ENCODE measurements at regions not wholly inside any gene's neighbourhood (a gene's known extent, or its start where the extent isn't known, plus 50 kb on each side); places are given as distances from the start of the nearest gene placed in this dataset.
A peak's percentile ranks its signal among the peaks of the same experiment; 100 is the strongest.

DNA sequence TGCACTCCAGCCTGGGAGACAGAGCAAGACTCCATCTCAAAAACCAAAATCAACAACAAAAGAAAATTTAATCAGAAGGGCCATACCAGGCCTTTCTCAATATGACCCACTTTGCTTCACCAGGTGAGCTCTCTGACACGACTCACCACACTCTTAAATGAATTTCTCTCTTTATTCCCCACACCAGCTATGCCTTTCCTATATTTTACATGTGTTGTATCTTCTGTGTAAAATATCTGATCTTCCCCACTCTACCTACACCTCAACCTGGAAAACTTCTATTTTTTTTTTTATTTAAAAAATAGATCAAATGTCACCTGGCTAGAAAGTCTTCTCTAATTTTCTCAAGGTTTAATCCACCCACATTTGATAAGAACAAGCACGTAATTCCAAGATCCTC is 77.6 kb upstream of the SLC39A8 start:
- intact Hi-C loops (cut with micrococcal nuclease; ENCODE audit: unreplicated experiment) = no loop called here
- no peak overlapping the region for H3K27ac ChIP-seq

DNA sequence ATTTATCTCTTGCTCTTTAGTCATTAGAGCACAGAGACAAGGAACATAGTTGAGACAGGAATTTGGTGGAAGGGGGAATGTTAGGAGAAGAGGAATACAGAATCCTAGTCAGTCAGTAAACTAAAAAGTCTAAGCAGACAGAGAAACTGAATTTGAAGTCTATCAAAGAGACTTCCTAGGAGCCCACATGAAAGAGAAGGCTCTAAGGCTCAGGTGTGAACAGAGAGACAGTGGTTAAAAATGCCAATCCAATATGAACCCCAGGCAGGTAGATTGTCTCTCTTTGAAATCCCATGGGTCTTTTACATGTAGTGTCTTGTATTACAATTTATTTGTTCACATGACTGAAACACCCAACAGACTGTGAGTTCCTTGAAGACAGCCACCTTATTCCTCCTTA is 77.8 kb upstream of the NFKB1 start:
- BruUV-seq (replicated peaks) = no TSS peak
- H3K27me3 ChIP-seq (ENCODE audit: insufficient read depth, low read depth) = no peaks in the 10 kb centered on the region
- H3K27ac ChIP-seq = no peak overlapping the region
- H3K79me2 ChIP-seq (ENCODE audit: low read depth) = no peaks in the 10 kb centered on the region
- H3K4me3 ChIP-seq = no peak overlapping the region
- H3K9me3 ChIP-seq (ENCODE audit: insufficient read depth, low read depth) = no peaks in the 10 kb centered on the region
- H3K4me1 ChIP-seq (replicated peaks; ENCODE audit: insufficient read depth) = peaks cover under 1% of the 10 kb centered on the region
- no peak overlapping the region for H3K4me2 ChIP-seq
- no peak for DNase-seq
- intact Hi-C loops (cut with micrococcal nuclease; ENCODE audit: unreplicated experiment) = no loop called here
- CTCF ChIA-PET = no interaction called here
- no peaks in the 10 kb centered on the region for H3K9me2 ChIP-seq (ENCODE audit: insufficient read depth)
- TF ChIP-seq EZH2 (IDR thresholded peaks at IDR 0.05; ENCODE audit: low read depth) (no peak), CTCF (conservative IDR thresholded peaks at IDR 0.05) (no peak)
- no peak overlapping the region for H2AFZ ChIP-seq
- H3F3A ChIP-seq (ENCODE audit: insufficient read depth, low read depth) = no peaks in the 10 kb centered on the region; the same call in 1 of the 2 replicates
- H4K20me1 ChIP-seq (ENCODE audit: insufficient read depth) = no peaks in the 10 kb centered on the region
- no peaks in the 10 kb centered on the region for H3K36me3 ChIP-seq (ENCODE audit: low read depth)
- POLR2A ChIA-PET (ENCODE audit: unreplicated experiment) = no interaction called here

More for the DNA sequence above, 77.6 kb upstream of the SLC39A8 start:
- BruUV-seq (replicated peaks) = no TSS peak
- no peaks in the 10 kb centered on the region for H3K9me3 ChIP-seq (ENCODE audit: insufficient read depth, low read depth)
- H3K27me3 ChIP-seq (ENCODE audit: insufficient read depth, low read depth) = no peaks in the 10 kb centered on the region
- CTCF ChIA-PET = no interaction called here
- DNase-seq = no peak
- H4K20me1 ChIP-seq (ENCODE audit: insufficient read depth) = no peaks in the 10 kb centered on the region
- H3K36me3 ChIP-seq (ENCODE audit: low read depth) = no peaks in the 10 kb centered on the region
- H3K79me2 ChIP-seq (ENCODE audit: low read depth) = no peaks in the 10 kb centered on the region
- H3K4me2 ChIP-seq = no peak overlapping the region
- no peak overlapping the region for H2AFZ ChIP-seq
- TF ChIP-seq EZH2 (IDR thresholded peaks at IDR 0.05; ENCODE audit: low read depth) = no peak
- TF ChIP-seq CTCF (conservative IDR thresholded peaks at IDR 0.05) = no peak
- no peaks in the 10 kb centered on the region; the same call in 1 of the 2 replicates for H3F3A ChIP-seq (ENCODE audit: insufficient read depth, low read depth)
- POLR2A ChIA-PET (ENCODE audit: unreplicated experiment) = no interaction called here
- no peaks in the 10 kb centered on the region for H3K4me1 ChIP-seq (replicated peaks; ENCODE audit: insufficient read depth)
- no peak overlapping the region for H3K4me3 ChIP-seq
- H3K9me2 ChIP-seq (ENCODE audit: insufficient read depth) = no peaks in the 10 kb centered on the region

GRCh38 chr4:102427371-102427998 is 73.7 kb upstream of the NFKB1 start:
- Histone ChIP-seq H3F3A (ENCODE audit: insufficient read depth, low read depth) (peaks cover 18% of the 10 kb centered on the region), H3K4me2 (no peak overlapping the region), H3K27me3 (ENCODE audit: insufficient read depth, low read depth) (no peaks in the 10 kb centered on the region), H2AFZ (no peak overlapping the region), H3K9me3 (ENCODE audit: insufficient read depth, low read depth) (no peaks in the 10 kb centered on the region), H3K79me2 (ENCODE audit: low read depth) (0 out of 2 replicates have a peak, but pooled peaks cover 5% of the 10 kb centered on the region), H3K36me3 (ENCODE audit: low read depth) (no peaks in the 10 kb centered on the region), H4K20me1 (ENCODE audit: insufficient read depth) (no peaks in the 10 kb centered on the region), H3K4me3 (no peak overlapping the region), H3K4me1 (replicated peaks; ENCODE audit: insufficient read depth) (peaks cover 21% of the 10 kb centered on the region), H3K9me2 (ENCODE audit: insufficient read depth) (no peaks in the 10 kb centered on the region), H3K27ac (0 out of 2 replicates have a peak overlapping the region, but pooled peaks have one; percentile 26)
- CTCF ChIA-PET = interaction anchor here (0.5 kb wide), 1 partner anchor 633 kb away, joined by 5 read pairs; no protein-coding TSS in a partner anchor
- no TSS peak for BruUV-seq (replicated peaks)
- intact Hi-C loops (cut with micrococcal nuclease; ENCODE audit: unreplicated experiment) = no loop called here
- no peak for TF ChIP-seq EZH2 (IDR thresholded peaks at IDR 0.05; ENCODE audit: low read depth)
- no peak for TF ChIP-seq CTCF (conservative IDR thresholded peaks at IDR 0.05)
- POLR2A ChIA-PET (ENCODE audit: unreplicated experiment) = no interaction called here
- DNase-seq = no peak
